ENCODE measurements at regions not wholly inside any gene's neighbourhood (a gene's known extent, or its start where the extent isn't known, plus 50 kb on each side); places are given as distances from the start of the nearest gene placed in this dataset.

- TF ChIP-seq CTCF (conservative IDR thresholded peaks at IDR 0.05; ENCODE audit: low read depth in 2 of 2) (no peak), ZNF114 (CRISPR knock-in tag; IDR thresholded peaks at IDR 0.05) (no peak)
Observed at GRCh38 chr16:51211148-51211547, 60.1 kb upstream of the SALL1 start (continued).

- no peak for ATAC-seq
- no peak for TF ChIP-seq JUNB (IDR thresholded peaks at IDR 0.05; ENCODE audit: unreplicated experiment)
- TF ChIP-seq POLR2AphosphoS5 (IDR thresholded peaks at IDR 0.05; ENCODE audit: low read depth), result no peak
- no peak for TF ChIP-seq STAT1 (IDR thresholded peaks at IDR 0.05; ENCODE audit: unreplicated experiment)
- TF ChIP-seq CTCF (conservative IDR thresholded peaks at IDR 0.05; ENCODE audit: low read depth in 2 of 2), result no peak
- no peak for TF ChIP-seq ZNF114 (CRISPR knock-in tag; IDR thresholded peaks at IDR 0.05)
- TF ChIP-seq EZH2phosphoT487 (IDR thresholded peaks at IDR 0.05; ENCODE audit: unreplicated experiment), result no peak
- no peak for TF ChIP-seq NANOG (IDR thresholded peaks at IDR 0.05; ENCODE audit: borderline replicate concordance)
- no peak for TF ChIP-seq EZH2 (IDR thresholded peaks at IDR 0.05; ENCODE audit: low read depth, unreplicated experiment)
- no peak for TF ChIP-seq ZNF462 (CRISPR knock-in tag; IDR thresholded peaks at IDR 0.05)
- no peak for TF ChIP-seq ETS1 (IDR thresholded peaks at IDR 0.05)
- no peak for TF ChIP-seq ZNF331 (CRISPR knock-in tag; IDR thresholded peaks at IDR 0.05; ENCODE audit: low read depth)
- TF ChIP-seq CREB1 (CRISPR knock-in tag; IDR thresholded peaks at IDR 0.05; ENCODE audit: low read depth), result no peak
Observed at GRCh38 chr16:51210087-51210486, 59.0 kb upstream of the SALL1 start.

More at GRCh38 chr16:51210087-51210486, 59.0 kb upstream of the SALL1 start:
- no peaks in the 10 kb centered on the region for H3K79me2 ChIP-seq (replicated peaks; ENCODE audit: insufficient read depth)
- no peaks in the 10 kb centered on the region for H4K20me1 ChIP-seq (replicated peaks; ENCODE audit: insufficient read depth)
- H3K4me3 ChIP-seq, result no peak overlapping the region
- Mint-ChIP-seq H3K27me3 (ENCODE audit: insufficient read depth, low read depth, poor library complexity) (no peaks in the 10 kb centered on the region), H3K4me1 (peaks cover 3% of the 10 kb centered on the region; the same call in 2 of the 3 replicates), H3K9me3 (no peaks in the 10 kb centered on the region; the same call in 2 of the 3 replicates), H3K4me3 (no peak overlapping the region), H3K36me3 (ENCODE audit: low read depth) (no peaks in the 10 kb centered on the region), H3K27ac (no peak overlapping the region)
- no peak overlapping the region for H3K27ac ChIP-seq (ENCODE audit: low read depth)
- no peak overlapping the region for H2AFZ ChIP-seq
- H3K9me2 ChIP-seq (ENCODE audit: insufficient read depth), result 0 out of 2 replicates have a peak, but pooled peaks cover 4% of the 10 kb centered on the region
- no peak for DNase-seq (ENCODE audit: low spot score)
- no peaks in the 10 kb centered on the region for H3K27me3 ChIP-seq (ENCODE audit: insufficient read depth)
- H3K4me2 ChIP-seq, result no peak overlapping the region
- no peaks in the 10 kb centered on the region for H3K36me3 ChIP-seq (ENCODE audit: insufficient read depth)
- H3F3A ChIP-seq (replicated peaks; ENCODE audit: low read depth), result no peaks in the 10 kb centered on the region
- H3K4me1 ChIP-seq (ENCODE audit: insufficient read depth), result no peaks in the 10 kb centered on the region
